Muscle of leg (tissue), 3 donors: ENCODE measurements at regions not wholly inside any gene's neighbourhood (a gene's known extent, or its start where the extent isn't known, plus 50 kb on each side); places are given as distances from the start of the nearest gene placed in this dataset.

Experiments
- DNase-seq: peaks from one replicate; pipeline ENCODE4 v3.0.0; 2013
- H3K27ac ChIP-seq: one replicate; pipeline ENCODE4 v1.5.1; 2013; ENCODE audit warnings: mild to moderate bottlenecking, low read length, control low read depth
- H3K27me3 ChIP-seq: one replicate; pipeline ENCODE4 v1.6.1; 2013; ENCODE audit warnings: low read length; ENCODE audit not compliant: control insufficient read depth, insufficient read depth
- H3K36me3 ChIP-seq: one replicate; pipeline ENCODE4 v1.6.1; 2013; ENCODE audit warnings: low read length; ENCODE audit not compliant: control insufficient read depth, insufficient read depth
- H3K4me1 ChIP-seq: one replicate; pipeline ENCODE4 v1.6.1; 2013; ENCODE audit warnings: low read length; ENCODE audit not compliant: control insufficient read depth, insufficient read depth
- H3K4me3 ChIP-seq: one replicate; pipeline ENCODE4 v1.5.1; 2013; ENCODE audit warnings: low read length, control low read depth
- H3K9me3 ChIP-seq: replicated peaks from 2 replicates; pipeline ENCODE4 v1.6.1; 2013; ENCODE audit warnings: low read depth, low read length; ENCODE audit not compliant: control insufficient read depth
- WGBS: methylation state at CpG from one replicate; pipeline ENCODE4 v1.1.5; 2013; ENCODE audit warnings: missing lambda C conversion rate; ENCODE audit not compliant: insufficient coverage; 5-methylcytosine and 5-hydroxymethylcytosine counted together

DNA sequence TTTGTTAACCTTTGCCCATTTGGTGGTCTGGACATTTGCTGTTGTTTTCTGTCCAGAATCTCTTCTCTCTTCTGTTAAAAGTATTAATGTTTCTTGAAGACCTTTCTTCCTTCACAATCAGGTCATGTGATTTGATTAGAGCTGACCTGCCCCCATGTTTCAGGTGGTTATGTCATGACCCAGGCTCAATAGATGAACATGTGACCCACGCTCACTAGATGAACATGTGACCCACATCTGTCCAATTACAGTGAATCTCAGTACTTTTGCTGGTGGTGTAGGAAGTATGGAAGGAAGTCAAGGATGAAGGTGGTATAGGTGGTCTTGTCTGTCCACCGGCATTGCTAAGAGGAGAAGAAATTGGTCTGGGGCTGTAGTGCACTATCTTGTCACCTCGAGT, 289.1 kb upstream of the JAG1 start:
- Histone ChIP-seq H3K36me3 (no peaks in the 10 kb centered on the region), H3K9me3 (no peaks in the 10 kb centered on the region), H3K4me3 (no peak overlapping the region), H3K27me3 (no peaks in the 10 kb centered on the region), H3K27ac (no peak overlapping the region), H3K4me1 (no peaks in the 10 kb centered on the region)
- 93% methylated on average over 2 of the region's 3 CpGs for WGBS
- no peak for DNase-seq

DNA sequence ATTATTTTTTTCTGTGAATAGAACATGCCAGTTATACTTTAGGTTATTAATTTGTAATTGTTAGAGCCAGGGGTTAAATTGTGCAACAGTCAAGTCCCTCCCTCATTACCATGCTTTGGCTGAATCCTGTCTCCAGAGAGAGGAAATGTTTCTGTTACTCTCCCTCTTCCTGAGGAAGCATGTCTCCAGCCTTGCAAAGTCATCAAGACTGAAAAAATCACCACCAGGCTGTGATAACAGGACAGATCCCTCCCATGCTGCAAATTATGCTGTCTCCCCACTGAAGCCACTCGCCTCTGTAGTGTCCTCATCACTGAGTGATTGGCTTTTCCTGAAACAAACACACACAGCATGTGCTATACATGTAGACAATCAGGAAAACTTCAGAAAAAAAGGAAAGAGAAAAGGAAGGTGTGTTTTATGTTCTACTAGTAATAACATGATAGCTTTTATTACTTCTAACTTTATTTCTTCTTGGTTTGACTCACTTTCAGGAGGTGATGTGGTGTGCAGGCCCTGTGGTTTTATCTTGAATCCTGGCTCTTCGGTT, 290.0 kb upstream of the JAG1 start:
- Histone ChIP-seq H3K36me3 (no peaks in the 10 kb centered on the region), H3K4me1 (no peaks in the 10 kb centered on the region), H3K27ac (no peak overlapping the region), H3K27me3 (no peaks in the 10 kb centered on the region), H3K9me3 (no peaks in the 10 kb centered on the region), H3K4me3 (no peak overlapping the region)
- no CpG with 5 or more reads among the region's 2 CpGs for WGBS
- DNase-seq = peak; percentile 43

DNA sequence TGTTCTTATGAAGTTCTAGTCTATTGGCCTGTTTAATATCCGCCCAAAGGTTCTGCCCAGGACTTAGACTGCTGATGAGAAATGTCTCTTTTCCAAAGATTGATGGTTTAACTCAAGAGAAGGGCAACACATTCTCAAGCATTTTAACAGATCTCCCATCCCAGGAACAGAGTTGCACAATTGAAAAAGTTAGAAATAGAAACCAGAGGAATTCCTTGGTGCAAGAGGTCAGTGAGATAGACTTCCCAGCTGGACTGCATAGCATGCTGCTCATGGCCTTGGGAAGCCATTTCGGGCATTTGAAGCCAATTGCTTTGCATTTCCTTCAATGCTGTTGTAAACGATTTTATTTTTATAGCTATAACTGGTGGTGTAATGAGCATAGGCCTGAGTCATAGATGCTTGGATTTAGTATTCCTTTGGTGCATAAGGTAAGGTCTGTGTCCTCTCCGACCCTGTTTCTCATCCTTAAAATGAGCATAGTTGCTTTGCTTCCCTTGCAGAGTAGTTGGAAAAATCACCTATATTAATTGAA, 292.2 kb upstream of the JAG1 start:
- Histone ChIP-seq H3K27me3 (no peaks in the 10 kb centered on the region), H3K4me3 (no peak overlapping the region), H3K9me3 (no peaks in the 10 kb centered on the region), H3K27ac (no peak overlapping the region), H3K36me3 (no peaks in the 10 kb centered on the region), H3K4me1 (no peaks in the 10 kb centered on the region)
- 67% methylated on average over 1 of the region's 4 CpGs for WGBS
- DNase-seq = no peak

DNA sequence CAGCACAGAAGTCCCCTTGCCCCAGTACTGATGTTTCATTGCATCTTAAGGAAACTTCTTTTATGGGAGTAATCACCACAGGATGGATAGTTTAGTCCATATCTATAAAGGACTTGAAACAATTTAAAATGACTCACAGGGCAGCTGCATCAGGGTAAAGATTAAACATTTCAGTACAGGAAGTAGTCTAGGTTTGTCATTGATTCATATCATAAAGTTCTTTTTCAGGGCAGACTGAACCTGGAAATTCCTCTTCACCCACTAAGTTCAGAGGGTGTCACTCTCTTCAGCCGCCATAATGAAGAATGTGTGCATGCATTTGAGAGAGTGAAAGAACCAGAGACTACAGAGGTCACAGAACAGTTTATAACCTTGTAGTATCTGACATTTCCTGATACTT, 296.3 kb upstream of the JAG1 start:
- Histone ChIP-seq H3K9me3 (no peaks in the 10 kb centered on the region), H3K27ac (no peak overlapping the region), H3K4me1 (no peaks in the 10 kb centered on the region), H3K4me3 (no peak overlapping the region), H3K36me3 (no peaks in the 10 kb centered on the region), H3K27me3 (no peaks in the 10 kb centered on the region)
- WGBS = no CpG with 5 or more reads among the region's 1 CpG
- DNase-seq = no peak

DNA sequence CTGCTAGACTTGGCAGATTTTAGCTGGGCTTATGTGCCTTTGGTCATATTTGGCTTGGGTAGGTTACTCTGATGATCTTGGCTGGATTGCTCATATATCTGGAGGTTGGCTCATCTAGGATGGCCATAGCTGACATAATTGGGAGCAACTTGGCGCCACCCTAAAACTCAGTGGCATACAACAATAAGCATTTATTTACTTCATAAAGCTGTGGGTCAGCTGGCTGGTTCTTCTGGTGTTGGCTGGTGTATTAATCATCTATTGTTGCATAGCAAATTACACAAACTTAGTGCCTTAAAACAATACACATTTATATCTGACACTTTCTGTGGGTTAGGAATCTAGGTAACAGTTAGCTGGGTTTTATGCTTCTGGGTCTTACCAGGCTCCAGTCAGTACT, 297.3 kb upstream of the JAG1 start:
- no CpG with 5 or more reads among the region's 1 CpG for WGBS
- no peak overlapping the region for H3K4me3 ChIP-seq
- no peak for DNase-seq
- no peaks in the 10 kb centered on the region for H3K27me3 ChIP-seq
- H3K27ac ChIP-seq = no peak overlapping the region
- H3K4me1 ChIP-seq = no peaks in the 10 kb centered on the region
- no peaks in the 10 kb centered on the region for H3K9me3 ChIP-seq
- H3K36me3 ChIP-seq = no peaks in the 10 kb centered on the region

DNA sequence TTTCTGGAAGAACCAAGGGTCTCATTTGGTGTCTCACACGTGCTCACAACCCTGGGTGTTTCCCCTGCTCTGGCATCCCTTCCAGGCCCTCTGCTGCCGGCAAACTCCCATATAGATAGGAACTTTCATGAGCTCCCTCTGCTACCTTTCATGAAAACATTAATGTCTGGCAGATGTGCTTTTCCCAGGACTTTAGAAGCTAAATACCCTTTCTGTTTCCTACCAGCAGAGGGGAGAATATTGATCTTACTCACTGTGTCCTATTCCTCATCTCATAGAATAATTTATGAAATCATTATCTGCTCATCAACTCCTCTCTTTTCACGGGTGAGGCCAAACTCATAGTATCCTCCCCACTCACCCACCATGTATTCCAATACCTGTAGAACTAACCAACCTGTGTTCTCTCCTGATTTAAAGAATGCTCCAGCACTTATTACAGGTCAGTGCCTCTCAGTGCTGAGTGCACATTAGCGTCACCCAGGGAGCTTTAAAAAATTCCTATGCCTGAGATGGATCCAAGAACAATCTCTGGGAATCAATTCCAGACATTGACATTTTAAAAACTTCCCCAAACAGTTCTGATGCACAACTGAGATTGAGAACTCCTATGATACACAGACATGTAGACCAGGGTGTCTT, 298.5 kb upstream of the JAG1 start:
- Histone ChIP-seq H3K4me1 (no peaks in the 10 kb centered on the region), H3K9me3 (no peaks in the 10 kb centered on the region), H3K36me3 (no peaks in the 10 kb centered on the region), H3K27me3 (no peaks in the 10 kb centered on the region), H3K27ac (no peak overlapping the region), H3K4me3 (no peak overlapping the region)
- 28% methylated on average over 4 of the region's 4 CpGs for WGBS
- DNase-seq = no peak

DNA sequence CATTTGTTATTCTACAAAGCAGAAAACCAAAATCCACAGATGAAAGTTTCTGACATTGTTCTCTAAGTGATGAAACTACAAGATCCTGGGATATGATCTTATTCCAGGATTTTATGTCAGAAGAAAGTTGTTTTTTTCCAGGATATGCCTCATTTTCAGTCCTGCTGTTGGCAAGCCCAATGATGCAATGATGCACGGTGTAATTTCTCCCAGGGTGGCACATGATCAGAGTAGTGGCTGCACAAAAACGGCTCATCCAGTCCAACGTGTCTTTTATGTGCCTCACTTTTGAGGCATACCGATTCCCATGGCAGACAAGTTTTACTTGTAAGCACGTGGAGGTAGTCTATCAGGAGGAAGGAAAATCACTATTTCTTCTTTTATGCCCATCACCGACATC, 302.3 kb upstream of the JAG1 start:
- Histone ChIP-seq H3K27ac (no peak overlapping the region), H3K27me3 (no peaks in the 10 kb centered on the region), H3K9me3 (no peaks in the 10 kb centered on the region), H3K4me1 (peaks cover 6% of the 10 kb centered on the region), H3K4me3 (no peak overlapping the region), H3K36me3 (no peaks in the 10 kb centered on the region)
- no peak for DNase-seq
- WGBS = 60% methylated on average over 3 of the region's 6 CpGs

DNA sequence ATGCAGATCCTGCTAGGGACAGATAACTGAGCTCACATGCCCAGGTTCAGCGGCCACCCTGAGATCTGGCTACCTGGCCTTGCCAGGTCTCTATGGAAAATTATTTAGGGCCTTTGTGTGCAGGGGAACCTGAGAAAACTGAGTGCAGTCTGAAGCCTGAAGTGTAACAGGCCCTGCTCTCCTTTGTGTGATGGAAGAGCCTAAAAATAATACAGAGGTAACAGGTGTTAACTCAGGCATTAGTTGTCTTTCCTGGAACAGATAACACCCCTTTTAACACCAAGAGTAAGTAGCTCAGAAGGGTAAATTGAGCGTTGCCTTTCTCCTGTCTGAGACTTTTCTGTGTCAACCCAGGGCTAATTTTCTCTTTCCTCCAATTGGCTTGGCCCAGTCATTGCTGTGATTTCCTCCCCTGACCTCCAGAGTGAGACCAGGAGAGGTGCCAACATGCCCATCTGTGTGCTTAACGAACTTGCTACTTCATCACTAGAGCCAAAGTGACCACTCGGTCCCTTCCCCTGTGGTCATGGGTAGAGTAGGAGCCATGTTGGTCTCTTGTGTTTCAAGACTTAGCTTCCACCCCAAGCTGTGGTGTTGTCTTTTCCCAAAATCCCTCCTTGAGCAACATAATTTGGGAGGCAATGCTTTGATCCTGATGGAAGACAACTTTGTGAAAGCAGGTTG, 304.4 kb upstream of the JAG1 start:
- H3K9me3 ChIP-seq = no peaks in the 10 kb centered on the region
- H3K4me1 ChIP-seq = peaks cover 6% of the 10 kb centered on the region
- no peaks in the 10 kb centered on the region for H3K36me3 ChIP-seq
- no peak overlapping the region for H3K4me3 ChIP-seq
- no peak for DNase-seq
- 84% methylated on average over 4 of the region's 4 CpGs for WGBS
- H3K27ac ChIP-seq = peak overlapping the region; percentile 51
- no peaks in the 10 kb centered on the region for H3K27me3 ChIP-seq

DNA sequence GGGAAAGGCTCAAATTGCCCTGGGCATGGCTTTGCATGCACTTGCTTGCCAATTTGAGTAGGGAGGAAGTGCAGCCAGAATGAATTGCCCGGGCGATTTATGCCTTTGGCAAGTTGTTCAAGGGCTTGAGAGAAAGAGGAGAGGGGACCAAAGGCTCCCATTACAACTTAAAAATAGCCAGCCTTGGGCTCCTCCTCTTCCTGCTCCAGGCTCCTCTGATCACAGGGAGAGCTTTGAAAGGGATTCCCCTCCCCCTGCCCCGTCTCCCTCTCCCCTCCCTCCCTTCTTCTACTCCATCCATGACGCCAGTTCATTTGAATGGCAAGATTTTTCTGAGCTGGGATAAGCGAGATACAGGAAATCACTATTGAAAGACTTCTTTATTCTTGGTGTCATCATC, 304.9 kb upstream of the JAG1 start:
- Histone ChIP-seq H3K9me3 (no peaks in the 10 kb centered on the region), H3K4me1 (peaks cover 6% of the 10 kb centered on the region), H3K27ac (peak overlapping the region; percentile 51), H3K27me3 (no peaks in the 10 kb centered on the region), H3K4me3 (no peak overlapping the region), H3K36me3 (no peaks in the 10 kb centered on the region)
- no CpG with 5 or more reads among the region's 5 CpGs for WGBS
- peak; percentile 51 for DNase-seq

DNA sequence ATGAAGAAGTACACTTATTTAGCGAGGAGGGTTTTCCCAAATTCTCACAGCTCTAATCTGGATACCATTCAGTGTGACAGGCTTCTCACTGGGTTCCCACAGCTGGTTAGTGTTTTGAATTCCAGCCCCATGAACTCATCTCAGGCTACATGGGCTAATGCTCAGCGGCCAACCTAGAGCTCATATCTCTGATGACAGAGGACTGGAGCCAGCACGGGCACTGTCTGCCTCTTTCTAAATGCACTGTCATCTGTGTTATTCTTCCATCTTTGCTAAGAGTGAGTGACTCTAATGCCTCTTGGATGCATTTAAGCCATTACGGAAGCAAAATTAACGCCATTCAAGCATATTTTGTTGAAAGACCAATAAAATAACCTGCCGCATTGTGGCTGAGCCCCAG, 308.9 kb upstream of the JAG1 start:
- WGBS = 93% methylated on average over 3 of the region's 6 CpGs
- peak overlapping the region; percentile 60 for H3K27ac ChIP-seq
- H3K27me3 ChIP-seq = no peaks in the 10 kb centered on the region
- no peaks in the 10 kb centered on the region for H3K36me3 ChIP-seq
- H3K4me1 ChIP-seq = peaks cover 13% of the 10 kb centered on the region
- H3K4me3 ChIP-seq = no peak overlapping the region
- H3K9me3 ChIP-seq = no peaks in the 10 kb centered on the region
- DNase-seq = peak; percentile 86
